Fibroblast of mammary gland (primary cell): ENCODE measurements at regions not wholly inside any gene's neighbourhood (a gene's known extent, or its start where the extent isn't known, plus 50 kb on each side); places are given as distances from the start of the nearest gene placed in this dataset.
A peak's percentile ranks its signal among the peaks of the same experiment; 100 is the strongest.

Source experiments
- DNase-seq: peaks from one replicate; pipeline ENCODE4 v3.0.0-alpha.2; 2010; ENCODE audit warnings: low read depth
- H3K4me3 ChIP-seq: 2 replicates; pipeline ENCODE4 v1.5.1; 2011; ENCODE audit warnings: low read depth, mild to moderate bottlenecking, low read length, moderate library complexity; ENCODE audit not compliant: control insufficient read depth
- CTCF ChIP-seq: conservative IDR thresholded peaks from 2 replicates; pipeline ENCODE4 v1.5.1; 2011; ENCODE audit warnings: low read depth, low read length, inconsistent platforms; ENCODE audit not compliant: control insufficient read depth, insufficient read depth

GRCh38 chr6:27056615-27057014 lies 190.9 kb upstream of the PRSS16 start:
- TF ChIP-seq CTCF = no peak
- no peak for DNase-seq
- H3K4me3 ChIP-seq = no peak overlapping the region

GRCh38 chr6:27059621-27060425 lies 187.7 kb upstream of the PRSS16 start:
- H3K4me3 ChIP-seq = no peak overlapping the region
- DNase-seq = peak; percentile 7
- TF ChIP-seq CTCF = no peak

- H3K4me3 ChIP-seq = no peak overlapping the region
- no peak for TF ChIP-seq CTCF
- no peak for DNase-seq
These were observed 186.1 kb upstream of the PRSS16 start for GRCh38 chr6:27061235-27061993.

- DNase-seq = no peak
- no peak for TF ChIP-seq CTCF
- H3K4me3 ChIP-seq = no peak overlapping the region
These were observed 184.7 kb upstream of the PRSS16 start for GRCh38 chr6:27062755-27063154.

- H3K4me3 ChIP-seq = no peak overlapping the region
- TF ChIP-seq CTCF = no peak
- DNase-seq = no peak
These were observed 182.3 kb upstream of the PRSS16 start for GRCh38 chr6:27065183-27065582.

GRCh38 chr6:27066381-27066780 lies 181.1 kb upstream of the PRSS16 start:
- DNase-seq = no peak
- H3K4me3 ChIP-seq = no peak overlapping the region
- no peak for TF ChIP-seq CTCF

GRCh38 chr6:27066802-27067201 lies 180.7 kb upstream of the PRSS16 start:
- no peak overlapping the region for H3K4me3 ChIP-seq
- no peak for DNase-seq
- no peak for TF ChIP-seq CTCF
